ENCODE measurements at regions not wholly inside any gene's neighbourhood (a gene's known extent, or its start where the extent isn't known, plus 50 kb on each side); places are given as distances from the start of the nearest gene placed in this dataset.

DNA sequence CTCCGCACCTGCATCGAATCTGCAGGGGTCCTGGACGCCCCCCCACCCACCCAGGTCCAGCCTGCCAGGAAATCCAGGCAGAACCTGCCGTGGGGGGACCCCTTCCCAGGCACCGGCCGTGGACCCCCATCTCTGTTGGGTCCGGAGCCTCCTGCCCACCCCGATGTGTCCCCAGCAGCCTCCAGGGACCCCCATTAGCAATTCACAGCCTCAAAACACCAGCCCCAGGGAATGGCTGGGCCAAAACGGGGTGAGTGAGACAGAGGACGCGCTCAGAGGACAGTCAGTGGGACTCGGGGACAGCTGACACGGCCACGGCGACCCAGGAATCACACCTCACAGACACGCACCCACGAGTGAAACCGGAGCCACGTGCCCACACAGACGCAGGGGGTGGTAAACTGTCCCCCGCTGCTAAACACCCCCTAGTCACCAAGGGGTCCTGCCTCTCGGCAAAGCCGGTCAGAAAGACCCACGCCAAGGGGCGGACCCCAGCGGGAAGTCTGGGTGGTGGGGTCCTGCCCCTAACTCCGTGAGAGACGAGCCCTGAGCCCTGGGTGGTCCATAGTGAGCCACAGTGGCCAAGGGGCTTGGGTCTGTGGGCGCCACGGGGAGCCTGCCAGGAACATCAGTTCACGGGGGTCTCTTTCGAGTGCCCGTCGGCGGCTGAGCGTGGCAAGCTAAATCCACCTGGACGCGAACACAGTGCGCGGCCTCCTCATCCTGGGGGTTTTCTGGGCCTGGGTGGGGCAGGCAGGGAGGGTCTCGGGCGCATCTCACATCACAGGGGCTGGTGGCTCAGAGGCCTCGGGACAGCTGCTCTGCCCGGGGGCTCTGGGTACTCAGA, 126.5 kb upstream of the NKX1-1 start:
- H3K9me3 ChIP-seq (replicated peaks; ENCODE audit: control insufficient read depth, insufficient read depth, low read length), result no peaks in the 10 kb centered on the region
- H2AFZ ChIP-seq (ENCODE audit: low read depth, low read length), result no peak overlapping the region
- H3K9ac ChIP-seq (replicated peaks; ENCODE audit: extremely low read depth, insufficient read depth, low read length), result no peak overlapping the region
- H3K4me3 ChIP-seq (replicated peaks in 1 of 3; ENCODE audit: insufficient read depth in 1 of 3, low read depth in 1 of 3, low read length in 3 of 3), result no peak overlapping the region
- H3K4me1 ChIP-seq (ENCODE audit: control insufficient read depth, extremely low read depth, insufficient read depth, low read length), result no peaks in the 10 kb centered on the region
- H3K36me3 ChIP-seq (ENCODE audit: control insufficient read depth in 2 of 2, extremely low read depth in 1 of 2, insufficient read depth in 2 of 2, low read length in 2 of 2), result no peaks in the 10 kb centered on the region
- H4K20me1 ChIP-seq (replicated peaks; ENCODE audit: control insufficient read depth, extremely low read depth, insufficient read depth, low read length), result no peaks in the 10 kb centered on the region
- intact Hi-C loops (cut with micrococcal nuclease), result no loop called here
- BruUV-seq (replicated peaks), result no TSS peak
- H3K27ac ChIP-seq (ENCODE audit: insufficient read depth, low read depth, low read length), result no peak overlapping the region
- no peak overlapping the region for H3K4me2 ChIP-seq (ENCODE audit: insufficient read depth, low read length)
- TF ChIP-seq, protein P1, sequence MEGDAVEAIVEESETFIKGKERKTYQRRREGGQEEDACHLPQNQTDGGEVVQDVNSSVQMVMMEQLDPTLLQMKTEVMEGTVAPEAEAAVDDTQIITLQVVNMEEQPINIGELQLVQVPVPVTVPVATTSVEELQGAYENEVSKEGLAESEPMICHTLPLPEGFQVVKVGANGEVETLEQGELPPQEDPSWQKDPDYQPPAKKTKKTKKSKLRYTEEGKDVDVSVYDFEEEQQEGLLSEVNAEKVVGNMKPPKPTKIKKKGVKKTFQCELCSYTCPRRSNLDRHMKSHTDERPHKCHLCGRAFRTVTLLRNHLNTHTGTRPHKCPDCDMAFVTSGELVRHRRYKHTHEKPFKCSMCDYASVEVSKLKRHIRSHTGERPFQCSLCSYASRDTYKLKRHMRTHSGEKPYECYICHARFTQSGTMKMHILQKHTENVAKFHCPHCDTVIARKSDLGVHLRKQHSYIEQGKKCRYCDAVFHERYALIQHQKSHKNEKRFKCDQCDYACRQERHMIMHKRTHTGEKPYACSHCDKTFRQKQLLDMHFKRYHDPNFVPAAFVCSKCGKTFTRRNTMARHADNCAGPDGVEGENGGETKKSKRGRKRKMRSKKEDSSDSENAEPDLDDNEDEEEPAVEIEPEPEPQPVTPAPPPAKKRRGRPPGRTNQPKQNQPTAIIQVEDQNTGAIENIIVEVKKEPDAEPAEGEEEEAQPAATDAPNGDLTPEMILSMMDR (IDR thresholded peaks at IDR 0.05; ENCODE audit: extremely low read depth in 1 of 2, insufficient read depth in 1 of 2, low read depth in 1 of 2, low read length in 2 of 2), result no peak
- TF ChIP-seq POLR2AphosphoS5 (IDR thresholded peaks at IDR 0.05; ENCODE audit: insufficient read depth, low read depth, low read length) (no peak), POLR2A (IDR thresholded peaks at IDR 0.05; ENCODE audit: low read depth, low read length) (no peak), FOS (IDR thresholded peaks at IDR 0.05; ENCODE audit: borderline replicate concordance, insufficient read depth, low read length) (no peak), JUN (IDR thresholded peaks at IDR 0.05; ENCODE audit: borderline replicate concordance, insufficient read depth, insufficient read length, low read depth) (no peak), GATA2 (IDR thresholded peaks at IDR 0.05; ENCODE audit: insufficient read depth, insufficient read length, low read depth, low read length) (no peak), MYC (IDR thresholded peaks at IDR 0.05; ENCODE audit: low read depth, low read length) (no peak), EZH2 (IDR thresholded peaks at IDR 0.05; ENCODE audit: borderline replicate concordance, low read depth, low read length, severe bottlenecking) (no peak)
- TF ChIP-seq, protein P2, sequence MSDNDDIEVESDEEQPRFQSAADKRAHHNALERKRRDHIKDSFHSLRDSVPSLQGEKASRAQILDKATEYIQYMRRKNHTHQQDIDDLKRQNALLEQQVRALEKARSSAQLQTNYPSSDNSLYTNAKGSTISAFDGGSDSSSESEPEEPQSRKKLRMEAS (IDR thresholded peaks at IDR 0.05; ENCODE audit: insufficient read depth, insufficient read length), result no peak
- peaks cover 0 to 1% of the 10 kb centered on the region in 2 experiments for H3K27me3 ChIP-seq (ENCODE audit: control insufficient read depth in 2 of 2, insufficient read depth in 2 of 2, low read length in 2 of 2)
- ChIA-PET POLR2A (no interaction called here), CTCF (no interaction called here)
- no peaks in the 10 kb centered on the region for H3K9me1 ChIP-seq (replicated peaks; ENCODE audit: control insufficient read depth, extremely low read depth, insufficient read depth, low read length)
- no peak for DNase-seq (ENCODE audit: low read depth, low spot score)
- no peaks in the 10 kb centered on the region for H3K79me2 ChIP-seq (ENCODE audit: control insufficient read depth, insufficient read depth, low read length)
- FAIRE-seq, result no peak
- dilution Hi-C loops (cut with MboI; ENCODE audit: extremely low pct_ligation_motif_present, low sequenced_read_pairs), result no loop called here

Measured in endothelial cell of umbilical vein (primary cell).